ENCODE measurements at regions not wholly inside any gene's neighbourhood (a gene's known extent, or its start where the extent isn't known, plus 50 kb on each side); places are given as distances from the start of the nearest gene placed in this dataset.

DNA sequence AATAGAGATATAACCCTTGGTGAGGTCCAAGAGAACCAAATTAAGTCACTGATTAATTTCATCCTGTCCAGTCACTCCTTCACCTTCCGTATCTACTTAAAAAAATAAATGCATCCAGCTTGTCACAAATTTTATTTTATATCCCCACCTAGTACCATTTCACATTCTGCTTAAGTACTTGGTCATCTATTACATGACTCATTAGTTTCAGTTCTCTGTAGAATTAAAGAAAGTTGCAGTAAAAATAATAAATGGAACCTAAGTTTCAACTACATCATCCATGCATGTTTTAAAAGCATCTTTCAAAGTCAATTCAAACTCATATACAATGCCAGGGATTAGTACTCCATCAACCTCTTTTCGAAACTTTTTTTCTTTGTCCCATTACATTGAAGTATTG is 130.2 kb downstream of the SH2D1A start:
- no peak for DNase-seq
- intact Hi-C loops (cut with micrococcal nuclease; ENCODE audit: unreplicated experiment), result no loop called here
- no peaks in the 10 kb centered on the region for H3K36me3 ChIP-seq (ENCODE audit: low read depth)
- TF ChIP-seq, protein P1, sequence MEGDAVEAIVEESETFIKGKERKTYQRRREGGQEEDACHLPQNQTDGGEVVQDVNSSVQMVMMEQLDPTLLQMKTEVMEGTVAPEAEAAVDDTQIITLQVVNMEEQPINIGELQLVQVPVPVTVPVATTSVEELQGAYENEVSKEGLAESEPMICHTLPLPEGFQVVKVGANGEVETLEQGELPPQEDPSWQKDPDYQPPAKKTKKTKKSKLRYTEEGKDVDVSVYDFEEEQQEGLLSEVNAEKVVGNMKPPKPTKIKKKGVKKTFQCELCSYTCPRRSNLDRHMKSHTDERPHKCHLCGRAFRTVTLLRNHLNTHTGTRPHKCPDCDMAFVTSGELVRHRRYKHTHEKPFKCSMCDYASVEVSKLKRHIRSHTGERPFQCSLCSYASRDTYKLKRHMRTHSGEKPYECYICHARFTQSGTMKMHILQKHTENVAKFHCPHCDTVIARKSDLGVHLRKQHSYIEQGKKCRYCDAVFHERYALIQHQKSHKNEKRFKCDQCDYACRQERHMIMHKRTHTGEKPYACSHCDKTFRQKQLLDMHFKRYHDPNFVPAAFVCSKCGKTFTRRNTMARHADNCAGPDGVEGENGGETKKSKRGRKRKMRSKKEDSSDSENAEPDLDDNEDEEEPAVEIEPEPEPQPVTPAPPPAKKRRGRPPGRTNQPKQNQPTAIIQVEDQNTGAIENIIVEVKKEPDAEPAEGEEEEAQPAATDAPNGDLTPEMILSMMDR (conservative IDR thresholded peaks at IDR 0.05), result no peak
- TF ChIP-seq EZH2 (IDR thresholded peaks at IDR 0.05; ENCODE audit: low read depth), result no peak
- H3F3A ChIP-seq (ENCODE audit: insufficient read depth, low read depth), result no peaks in the 10 kb centered on the region
- BruUV-seq (replicated peaks), result no TSS peak
- H3K9me2 ChIP-seq (ENCODE audit: insufficient read depth), result no peaks in the 10 kb centered on the region
- H3K4me3 ChIP-seq, result no peak overlapping the region
- no peaks in the 10 kb centered on the region for H3K9me3 ChIP-seq (ENCODE audit: insufficient read depth, low read depth)
- H4K20me1 ChIP-seq (ENCODE audit: insufficient read depth), result no peaks in the 10 kb centered on the region
- no peak overlapping the region for H3K27ac ChIP-seq
- H3K4me1 ChIP-seq (replicated peaks; ENCODE audit: insufficient read depth), result no peaks in the 10 kb centered on the region
- ChIA-PET POLR2A (ENCODE audit: unreplicated experiment) (no interaction called here), CTCF (no interaction called here)
- no peaks in the 10 kb centered on the region for H3K27me3 ChIP-seq (ENCODE audit: insufficient read depth, low read depth)
- H3K79me2 ChIP-seq (ENCODE audit: low read depth), result no peaks in the 10 kb centered on the region
- no peak overlapping the region for H2AFZ ChIP-seq
- no peak overlapping the region for H3K4me2 ChIP-seq

DNA sequence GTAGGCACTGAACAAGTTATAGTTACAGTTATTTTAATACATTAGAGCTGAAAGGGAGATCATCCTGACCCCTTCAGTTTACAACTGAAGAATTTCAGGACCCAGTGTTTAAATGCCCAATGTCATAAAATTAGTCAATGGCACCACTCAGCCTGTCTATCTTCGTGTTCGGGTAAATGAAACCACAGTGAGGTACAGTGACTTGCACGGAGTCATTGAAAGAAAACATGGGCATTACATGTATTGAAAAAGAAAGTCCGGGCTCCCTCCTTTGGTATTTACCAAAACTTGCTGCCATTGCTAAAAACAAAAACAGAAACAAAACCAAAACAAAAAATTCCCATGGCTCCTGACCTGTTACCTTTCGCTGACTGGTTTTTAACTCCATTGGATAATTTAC is 131.7 kb downstream of the SH2D1A start:
- H3F3A ChIP-seq (ENCODE audit: insufficient read depth, low read depth), result no peaks in the 10 kb centered on the region
- H4K20me1 ChIP-seq (ENCODE audit: insufficient read depth), result no peaks in the 10 kb centered on the region
- no peaks in the 10 kb centered on the region for H3K9me3 ChIP-seq (ENCODE audit: insufficient read depth, low read depth)
- intact Hi-C loops (cut with micrococcal nuclease; ENCODE audit: unreplicated experiment), result no loop called here
- H3K79me2 ChIP-seq (ENCODE audit: low read depth), result no peaks in the 10 kb centered on the region
- no peak overlapping the region for H3K27ac ChIP-seq
- no peak overlapping the region for H3K4me2 ChIP-seq
- no peak for DNase-seq
- TF ChIP-seq EZH2 (IDR thresholded peaks at IDR 0.05; ENCODE audit: low read depth), result no peak
- TF ChIP-seq, protein P1 (conservative IDR thresholded peaks at IDR 0.05), result no peak
- no TSS peak for BruUV-seq (replicated peaks)
- H3K27me3 ChIP-seq (ENCODE audit: insufficient read depth, low read depth), result no peaks in the 10 kb centered on the region
- no peaks in the 10 kb centered on the region for H3K4me1 ChIP-seq (replicated peaks; ENCODE audit: insufficient read depth)
- H2AFZ ChIP-seq, result no peak overlapping the region
- ChIA-PET CTCF (no interaction called here), POLR2A (ENCODE audit: unreplicated experiment) (no interaction called here)
- no peaks in the 10 kb centered on the region for H3K9me2 ChIP-seq (ENCODE audit: insufficient read depth)
- no peaks in the 10 kb centered on the region for H3K36me3 ChIP-seq (ENCODE audit: low read depth)
- no peak overlapping the region for H3K4me3 ChIP-seq

DNA sequence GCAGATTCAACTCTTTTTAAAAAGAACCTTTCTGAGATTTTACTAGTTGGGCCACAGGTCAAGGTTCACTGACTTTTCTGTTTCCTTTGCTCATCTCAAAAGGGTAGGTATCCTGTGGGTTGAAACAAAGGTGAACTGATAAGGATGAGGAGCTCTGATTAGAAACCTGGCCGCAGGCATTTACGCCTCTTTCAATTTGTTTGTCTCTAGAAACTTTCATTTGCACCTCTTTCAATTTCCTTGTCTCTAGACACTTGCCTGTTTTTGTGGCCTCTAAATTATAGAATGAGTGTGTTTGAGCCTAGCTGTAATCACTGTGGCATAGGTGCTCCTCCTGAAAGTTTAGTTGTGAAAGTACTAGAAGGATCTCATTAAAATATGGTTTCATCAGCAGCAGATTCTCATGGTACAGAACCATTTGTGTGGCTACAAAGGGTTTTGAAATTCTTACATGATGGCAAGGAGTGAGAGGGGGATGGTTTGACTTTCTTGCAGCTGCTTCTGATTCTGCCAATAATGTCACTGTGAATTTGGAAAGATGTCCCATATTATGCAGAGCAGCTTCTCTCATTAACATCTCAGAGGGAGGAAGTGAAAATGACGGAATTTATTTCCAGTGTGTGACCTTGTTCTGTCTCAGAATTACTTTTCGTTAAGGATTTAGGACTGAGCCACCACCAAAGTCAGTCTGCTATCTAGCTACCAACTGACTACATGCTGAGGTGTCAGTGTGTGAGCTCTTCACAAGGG is 142.2 kb downstream of the SH2D1A start:
- Histone ChIP-seq H3K79me2 (ENCODE audit: low read depth) (no peaks in the 10 kb centered on the region), H3K4me2 (no peak overlapping the region), H3K27ac (no peak overlapping the region), H3K36me3 (ENCODE audit: low read depth) (no peaks in the 10 kb centered on the region), H3K4me3 (no peak overlapping the region), H2AFZ (no peak overlapping the region), H3K9me2 (ENCODE audit: insufficient read depth) (no peaks in the 10 kb centered on the region; the same call in 1 of the 2 replicates), H3K9me3 (ENCODE audit: insufficient read depth, low read depth) (no peaks in the 10 kb centered on the region), H3F3A (ENCODE audit: insufficient read depth, low read depth) (no peaks in the 10 kb centered on the region), H3K4me1 (replicated peaks; ENCODE audit: insufficient read depth) (no peaks in the 10 kb centered on the region), H3K27me3 (ENCODE audit: insufficient read depth, low read depth) (no peaks in the 10 kb centered on the region), H4K20me1 (ENCODE audit: insufficient read depth) (no peaks in the 10 kb centered on the region)
- intact Hi-C loops (cut with micrococcal nuclease; ENCODE audit: unreplicated experiment), result no loop called here
- POLR2A ChIA-PET (ENCODE audit: unreplicated experiment), result no interaction called here
- TF ChIP-seq, protein P1 (conservative IDR thresholded peaks at IDR 0.05), result no peak
- no peak for TF ChIP-seq EZH2 (IDR thresholded peaks at IDR 0.05; ENCODE audit: low read depth)
- no TSS peak for BruUV-seq (replicated peaks)
- CTCF ChIA-PET, result no interaction called here
- DNase-seq, result no peak

Data from PC-9 (cell line).